NCI-H345 treated with DMSO at 0.1 percent for 48 hours (cell line): ENCODE measurements at regions not wholly inside any gene's neighbourhood (a gene's known extent, or its start where the extent isn't known, plus 50 kb on each side); places are given as distances from the start of the nearest gene placed in this dataset.
"Not testable (repeated sequence)": the region's sequence is repeated elsewhere in the genome, so short reads cannot be mapped to it uniquely, and the experiment has no call there.

Experiments
- DNase-seq: peaks from one replicate; lab custom pipeline; 2025; ENCODE audit not compliant: unreplicated experiment; lab: John Stamatoyannopoulos, UW

DNA sequence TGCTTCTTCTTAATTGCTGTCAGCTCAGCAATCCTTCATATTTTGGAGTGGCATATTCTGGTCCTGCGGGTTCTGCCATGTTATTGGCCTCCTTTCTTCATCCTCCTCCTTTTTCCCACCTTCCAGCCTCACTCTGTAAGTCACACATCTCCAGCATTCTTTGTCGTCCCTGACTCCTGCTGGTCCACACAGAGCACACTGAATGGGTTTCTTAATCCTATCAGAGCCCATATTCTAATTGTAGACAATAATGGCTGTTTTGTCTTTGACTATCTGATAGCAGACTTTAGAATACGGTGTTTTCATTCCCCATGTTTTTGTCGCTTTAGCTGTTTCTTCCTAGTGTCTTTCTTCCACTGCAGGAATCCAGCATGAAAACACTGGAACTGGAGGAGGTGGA, 389.6 kb downstream of the REEP3 start:
- DNase-seq = no peak

DNA sequence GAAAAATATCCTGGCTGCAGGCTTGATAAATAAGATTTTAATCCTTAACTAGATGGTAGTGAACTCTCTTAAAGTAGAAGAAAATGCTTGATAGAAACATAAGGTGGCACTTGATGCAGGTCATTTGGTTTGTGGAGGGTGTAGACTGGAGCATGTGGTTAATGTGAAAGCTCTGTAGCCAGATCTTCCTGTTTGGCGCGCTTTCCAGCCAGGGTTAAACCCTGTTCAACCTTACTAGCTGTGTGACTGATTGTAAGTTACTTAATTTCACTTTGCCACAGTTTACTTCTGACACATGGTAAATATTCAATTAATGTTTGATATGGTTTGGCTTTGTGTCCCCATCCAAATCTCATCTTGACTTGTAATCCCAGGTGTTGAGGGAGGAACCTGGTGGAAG, 394.0 kb downstream of the REEP3 start:
- no peak for DNase-seq

DNA sequence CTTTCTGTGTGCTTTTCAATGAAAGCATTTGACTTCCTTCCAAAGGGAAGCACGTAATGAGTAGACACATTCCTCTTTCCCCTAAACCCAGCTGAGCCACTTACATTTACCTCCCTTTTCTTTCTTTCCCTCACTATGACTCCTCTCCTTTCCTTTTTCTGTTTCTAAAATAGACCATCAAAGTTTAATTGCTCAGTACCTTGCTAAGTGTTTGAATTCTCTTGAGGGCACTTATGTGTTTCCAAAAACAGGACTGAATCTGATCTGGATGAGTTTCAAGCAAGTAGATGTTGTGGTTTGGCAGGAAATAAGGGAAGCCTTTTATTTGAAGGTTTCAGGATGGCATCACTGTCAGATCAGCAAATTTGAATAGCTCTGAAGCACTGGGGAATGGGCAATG, 396.2 kb downstream of the REEP3 start:
- no peak for DNase-seq

DNA sequence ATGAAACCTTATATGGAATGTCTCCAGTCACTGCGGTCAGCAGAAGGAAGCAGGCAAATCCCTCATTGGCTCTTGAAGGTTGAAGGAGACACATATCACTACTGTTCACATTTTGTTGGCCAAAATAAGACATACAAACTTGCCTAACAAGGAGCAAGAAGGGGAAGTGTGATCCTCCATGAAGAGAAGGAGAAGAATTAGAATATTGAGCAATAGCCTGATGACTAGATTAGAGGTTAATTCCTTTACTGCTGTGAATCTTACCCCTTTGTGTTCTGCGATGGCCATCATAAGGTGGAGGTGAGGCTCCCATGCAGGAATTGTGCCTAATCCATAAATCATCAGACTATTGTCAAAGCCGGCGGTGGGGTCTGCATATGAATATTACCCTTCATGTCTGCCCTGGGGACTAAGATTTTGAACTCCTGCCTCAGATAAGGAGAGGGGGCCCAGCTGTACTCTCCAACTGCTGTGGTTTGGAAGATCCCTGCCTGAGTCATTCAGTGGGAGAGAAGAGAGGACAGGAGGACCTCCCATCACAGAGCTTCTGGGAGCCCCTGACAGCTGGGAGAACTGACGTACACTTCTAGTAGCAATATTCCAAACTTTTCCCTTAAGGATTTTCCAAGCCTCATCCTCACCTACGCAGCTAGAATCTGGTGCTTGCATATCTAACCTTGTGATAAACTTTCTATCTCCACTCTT, 398.5 kb downstream of the REEP3 start:
- no peak for DNase-seq

DNA sequence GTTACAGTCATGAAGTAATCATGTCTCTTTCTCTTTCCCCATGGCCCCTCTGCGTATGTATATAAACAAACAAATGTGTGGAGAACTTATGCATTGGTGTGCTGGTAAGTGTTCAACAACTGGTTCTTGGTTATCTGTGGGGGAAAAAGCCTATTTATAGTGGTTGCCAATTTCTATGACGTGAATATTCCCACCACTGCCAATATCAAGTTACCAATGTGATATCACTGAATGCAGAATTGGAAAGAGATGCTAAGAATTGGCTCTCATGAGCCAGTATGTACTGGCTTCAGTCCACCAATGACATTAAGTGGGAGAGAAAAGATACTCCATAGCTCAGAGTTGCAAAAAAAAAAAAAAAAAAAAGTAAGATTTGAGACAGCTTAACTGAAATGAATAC, 399.7 kb downstream of the REEP3 start:
- DNase-seq = no peak

DNA sequence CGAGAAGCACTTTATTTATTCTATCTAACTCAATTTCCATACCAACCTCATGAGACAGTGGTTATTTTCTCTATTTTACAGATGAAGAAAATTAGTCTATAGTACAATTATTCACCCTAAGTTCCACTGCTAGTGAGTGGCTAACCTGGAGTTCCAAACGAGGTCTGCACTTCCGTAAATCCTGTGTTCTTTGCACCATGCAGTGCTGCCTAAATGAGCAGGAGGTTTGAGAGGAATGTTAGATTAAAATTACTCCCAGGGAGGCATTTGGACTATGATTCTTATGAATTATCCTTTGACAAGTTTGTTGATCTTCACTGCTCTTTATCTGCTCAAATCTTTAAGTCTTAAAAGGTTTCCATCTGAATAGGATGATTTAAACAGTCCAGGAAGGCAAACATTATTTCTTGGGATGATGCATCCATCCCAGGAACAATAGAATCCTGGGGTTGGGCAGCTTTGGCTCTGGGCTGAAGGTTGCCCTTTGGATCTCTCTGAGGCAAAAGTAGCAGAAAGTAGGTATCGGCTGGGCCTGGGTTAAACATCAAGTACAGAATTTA, 400.8 kb downstream of the REEP3 start:
- no peak for DNase-seq

DNA sequence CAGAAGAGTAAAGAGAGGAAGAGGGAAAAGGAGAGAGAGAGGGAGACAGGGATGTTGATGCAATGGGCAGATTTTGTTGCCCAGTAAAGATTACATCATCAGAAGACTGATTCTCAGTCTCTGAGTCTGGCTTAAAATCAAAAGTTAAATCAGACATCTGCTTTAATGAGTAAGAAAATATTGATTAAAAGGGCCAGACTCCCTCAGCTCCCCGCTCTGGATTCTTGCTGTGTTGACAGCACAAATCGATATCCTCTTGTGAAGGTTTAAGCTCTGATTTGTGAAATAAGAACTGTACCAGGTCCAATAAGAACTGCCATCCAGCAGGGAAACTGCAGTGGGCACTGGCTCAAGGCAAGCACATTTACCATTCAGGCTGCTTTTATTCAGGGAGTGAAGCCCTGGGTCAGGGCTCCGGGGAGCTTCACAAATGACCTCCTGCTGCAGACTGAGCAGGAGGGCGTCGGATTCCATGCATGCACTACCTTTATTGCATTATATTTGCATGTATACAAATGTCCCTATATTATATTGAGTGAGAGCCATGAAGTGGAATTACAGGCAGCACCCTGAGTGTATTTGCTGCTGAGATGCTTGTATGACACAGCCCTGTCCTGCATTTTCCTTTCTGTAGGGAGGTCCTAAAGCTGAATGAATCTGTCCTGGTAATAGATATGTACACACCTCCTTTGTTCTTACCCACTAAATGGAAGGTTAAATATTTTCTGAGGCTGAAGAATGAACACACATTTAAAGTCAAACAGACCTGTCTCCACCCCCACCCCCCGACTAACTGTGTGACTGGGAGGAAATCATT, 401.5 kb downstream of the REEP3 start:
- no peak for DNase-seq

DNA sequence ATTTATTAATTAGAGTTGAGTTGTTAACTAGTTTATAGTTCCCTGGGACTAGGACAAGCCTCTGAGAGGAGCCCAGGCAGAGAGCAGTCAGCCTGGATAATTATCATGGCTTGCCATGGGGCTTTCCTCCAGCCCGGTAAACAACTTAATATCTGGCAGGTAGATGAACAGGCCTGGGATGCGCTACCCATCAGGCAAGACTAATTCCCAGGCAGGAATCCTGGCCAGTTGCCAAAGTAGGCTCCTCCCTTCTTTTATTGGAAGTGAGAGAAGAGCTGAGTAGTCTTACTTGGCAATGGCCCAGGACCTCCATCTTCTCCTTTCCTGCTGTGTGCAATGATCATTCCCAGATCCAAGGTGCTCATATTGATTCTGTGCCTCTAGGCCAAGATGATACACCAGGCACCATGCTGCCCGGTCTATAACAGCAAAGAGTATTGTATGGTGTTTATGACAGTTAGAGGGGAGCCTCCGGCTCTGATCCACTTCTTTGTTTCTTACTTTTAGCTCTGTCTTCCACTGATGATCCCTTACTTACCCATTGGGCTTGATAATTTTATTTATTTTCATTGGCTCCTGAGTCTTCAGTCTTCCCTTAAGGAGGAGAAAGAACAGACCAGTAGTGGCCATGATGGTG, 408.7 kb downstream of the REEP3 start:
- DNase-seq = no peak

DNA sequence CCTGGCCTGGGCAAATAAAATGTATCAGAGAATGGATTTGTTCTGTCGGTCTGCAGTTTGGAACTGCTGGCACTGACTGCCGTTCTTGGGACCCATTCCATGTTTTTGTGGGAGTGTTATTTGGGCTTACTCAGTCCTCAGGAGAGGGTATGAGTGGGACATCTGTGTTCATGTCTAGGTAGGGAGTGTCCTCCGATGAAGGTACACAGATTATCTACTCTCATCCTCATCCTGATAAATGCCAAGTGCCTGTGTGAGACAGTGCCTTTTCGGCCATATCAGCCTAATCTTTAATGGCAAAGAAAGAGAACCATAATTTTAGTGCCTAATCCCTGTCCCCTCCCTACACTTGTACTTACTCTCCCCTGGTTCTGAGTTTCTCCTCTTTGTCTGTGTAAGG, 409.4 kb downstream of the REEP3 start:
- no peak for DNase-seq

DNA sequence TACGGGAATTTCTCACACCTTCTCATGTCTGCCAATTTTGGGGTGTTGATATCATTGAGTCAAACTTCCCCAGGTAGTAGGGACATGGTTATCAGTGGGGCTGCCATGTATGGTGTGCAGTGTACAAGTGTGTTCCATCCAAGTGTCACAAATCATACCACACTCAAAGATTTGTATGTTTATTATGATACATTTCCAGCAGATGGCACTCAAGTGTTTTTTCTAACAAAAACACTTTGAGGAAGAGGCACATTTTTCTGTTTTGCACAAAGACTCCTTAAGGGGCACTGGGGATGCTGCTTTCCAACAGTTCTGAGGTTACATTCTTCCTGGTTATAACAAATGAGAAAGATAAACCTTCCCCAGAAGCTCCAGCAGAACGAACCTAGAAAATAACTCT, 414.5 kb downstream of the REEP3 start:
- no peak for DNase-seq

DNA sequence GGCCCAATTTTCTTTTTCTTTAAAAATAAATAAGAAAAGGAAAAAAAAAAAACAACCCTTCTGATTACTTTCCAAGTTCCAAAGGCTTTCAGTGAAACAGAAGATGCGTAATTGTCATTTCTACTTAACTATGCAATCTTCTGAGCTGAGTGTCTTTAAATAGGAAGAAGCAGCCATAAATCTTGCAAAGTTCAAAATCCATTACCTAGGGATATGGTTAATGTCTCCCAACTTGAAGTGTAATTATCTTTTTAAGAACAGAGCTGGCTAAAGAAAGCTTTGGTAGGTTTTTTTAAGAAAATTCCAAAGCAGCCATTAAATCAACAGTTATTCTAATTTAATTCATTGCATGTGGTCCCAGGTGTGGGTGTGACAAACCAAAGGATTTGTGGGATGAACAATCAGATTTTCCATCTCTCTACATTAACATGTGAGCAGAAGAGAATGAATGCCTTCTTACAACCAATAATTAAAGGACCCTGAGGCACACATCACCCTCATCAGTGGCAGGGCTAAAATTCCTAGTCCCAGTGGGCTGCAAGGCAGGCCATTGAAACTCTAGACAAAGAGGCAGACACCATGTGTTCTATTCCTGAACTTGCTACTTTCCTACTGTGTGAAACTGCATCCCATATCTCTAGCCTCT, 419.2 kb downstream of the REEP3 start:
- DNase-seq = no peak

DNA sequence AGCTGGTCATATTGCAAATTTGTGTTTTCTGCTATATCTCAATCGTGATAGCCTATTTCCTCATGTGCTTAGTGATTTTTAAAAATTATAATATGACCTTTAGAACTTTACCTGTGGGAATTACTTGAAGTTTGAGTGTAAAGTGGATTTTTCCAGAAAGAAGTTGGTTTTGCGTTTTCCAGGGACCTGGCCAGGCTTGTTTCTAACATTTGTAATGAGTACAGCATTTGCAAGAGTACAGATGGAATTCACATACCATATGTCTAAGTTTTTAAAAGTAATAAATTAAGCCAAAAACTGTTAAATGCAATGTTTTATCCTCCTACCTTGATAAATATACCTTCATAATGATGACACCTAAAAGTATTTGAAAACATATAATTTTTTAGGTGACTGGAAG, 443.2 kb downstream of the REEP3 start:
- DNase-seq = no peak

DNA sequence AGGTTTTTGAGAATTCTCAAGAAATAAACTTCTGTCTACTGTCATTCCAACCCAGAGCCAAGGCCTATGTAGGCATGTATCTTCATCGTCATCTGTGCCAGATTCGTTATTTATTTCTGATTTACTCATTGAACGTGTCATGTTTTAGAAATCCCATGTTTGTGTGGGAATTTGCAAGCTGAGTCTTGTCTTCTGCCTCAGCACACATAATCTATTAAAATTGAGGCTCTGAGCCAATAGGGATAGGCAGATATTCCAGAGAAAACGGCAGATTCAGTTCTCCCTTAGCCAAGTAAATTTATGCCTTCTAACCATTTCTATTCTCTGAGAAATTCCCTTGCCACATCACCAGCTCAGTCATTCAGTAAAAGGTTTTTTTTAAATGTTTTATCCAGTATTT, 444.6 kb downstream of the REEP3 start:
- no peak for DNase-seq

DNA sequence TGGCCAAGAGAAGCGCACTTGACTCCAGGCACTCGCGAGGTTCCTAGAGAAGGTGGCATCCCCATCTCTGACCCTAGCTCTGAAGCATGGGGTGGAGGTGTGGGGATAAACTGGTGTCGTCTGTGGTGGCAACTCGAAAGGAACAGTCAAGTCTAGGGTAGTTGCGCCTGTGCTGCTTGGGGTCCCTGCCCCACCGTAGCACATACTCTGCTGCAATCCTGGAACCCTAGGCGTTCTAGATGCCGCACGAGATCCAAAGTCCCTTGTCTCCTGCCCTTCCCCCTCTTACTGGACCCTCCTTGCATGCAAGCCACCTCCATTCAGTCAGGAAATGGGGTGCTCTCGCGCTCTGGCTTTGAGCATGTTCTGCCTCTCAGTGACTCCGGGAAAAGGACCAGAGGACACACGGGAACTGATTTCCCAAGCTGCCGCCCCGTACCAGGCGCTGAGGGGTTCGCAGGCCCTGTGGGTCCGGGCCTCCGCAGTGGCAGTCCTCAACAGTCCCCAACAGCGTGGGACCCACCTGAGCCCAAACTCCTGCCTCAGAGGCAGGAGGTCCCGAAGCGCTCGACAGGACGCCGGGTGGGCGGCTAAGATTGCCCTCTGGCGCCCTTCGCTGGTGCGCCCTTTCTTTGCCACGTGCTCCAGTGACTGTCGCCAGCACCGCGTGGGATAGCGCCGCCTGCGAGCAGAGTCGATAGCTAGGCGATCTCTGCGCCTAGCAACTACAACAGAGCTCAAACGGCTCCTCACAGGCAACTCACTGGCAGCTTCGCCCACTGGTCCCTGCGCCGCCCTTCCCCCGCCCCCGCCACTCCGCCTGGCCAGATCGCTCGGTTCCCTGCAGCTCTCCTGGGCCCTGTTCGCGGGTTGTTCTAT, 452.0 kb downstream of the REEP3 start:
- DNase-seq = no peak

DNA sequence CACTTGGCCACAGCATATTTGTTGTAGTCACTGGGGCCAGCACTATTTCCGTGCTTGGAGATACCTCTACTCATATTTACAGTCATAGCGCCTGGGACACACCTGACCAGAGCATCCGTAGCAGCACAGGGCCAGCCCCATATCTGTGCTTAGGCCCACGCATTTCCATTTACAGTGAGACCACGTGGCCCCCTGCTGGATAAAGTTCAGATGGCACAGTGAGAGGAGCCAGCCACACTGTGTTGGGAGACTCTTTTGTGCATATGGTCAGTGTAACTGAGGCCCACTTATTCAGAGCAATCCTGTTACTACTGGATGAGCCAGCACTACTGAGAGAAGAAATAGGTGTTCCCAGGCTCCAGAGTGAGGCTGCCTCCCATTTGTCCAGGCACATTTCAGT, 455.3 kb downstream of the REEP3 start:
- no peak for DNase-seq

DNA sequence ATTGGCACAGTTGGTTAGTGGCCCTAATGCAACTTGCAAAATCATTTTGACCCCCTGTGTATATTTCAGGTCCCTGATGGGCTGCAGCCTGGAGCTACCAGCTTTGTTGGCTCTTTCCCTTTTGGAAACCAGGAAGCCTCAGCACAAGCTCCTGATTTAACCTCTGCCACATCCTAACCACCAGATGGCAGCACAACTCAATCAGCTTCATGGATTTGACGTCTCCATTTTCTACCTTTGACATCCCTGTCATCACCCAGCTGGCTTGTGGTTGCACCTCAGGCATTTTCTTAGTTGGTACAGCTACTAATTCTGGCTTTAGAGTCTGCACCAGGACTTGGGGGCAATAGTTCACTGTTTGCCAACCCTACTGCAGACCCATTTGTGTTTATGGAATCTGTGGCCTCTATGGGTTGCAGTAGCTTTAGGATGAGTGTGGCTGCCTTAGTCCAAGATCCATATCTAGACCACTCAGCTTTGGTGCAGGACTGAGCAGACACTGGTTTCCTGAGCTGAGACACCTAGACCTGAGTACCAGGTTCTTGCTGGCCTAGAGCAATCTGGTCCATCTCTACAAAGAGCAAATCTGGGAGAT, 456.2 kb downstream of the REEP3 start:
- DNase-seq = no peak

DNA sequence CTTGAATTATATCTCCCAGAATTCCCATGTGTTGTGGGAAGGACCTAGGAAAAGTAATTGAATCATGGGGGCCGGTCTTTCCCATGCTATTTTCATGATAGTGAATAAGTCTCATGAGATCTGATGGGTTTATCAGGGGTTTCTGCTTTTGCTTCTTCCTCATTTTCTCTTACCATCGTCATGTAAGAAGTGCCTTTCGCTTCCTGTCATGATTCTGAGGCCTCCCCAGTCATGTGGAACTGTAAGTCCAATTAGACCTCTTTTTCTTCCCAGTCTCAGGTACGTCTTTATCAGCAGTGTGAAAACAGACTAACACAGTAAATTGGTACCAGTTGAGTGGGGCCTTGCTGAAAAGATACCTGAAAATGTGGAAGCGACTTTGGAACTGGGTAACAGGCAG, 459.7 kb downstream of the REEP3 start:
- DNase-seq = not testable (repeated sequence)

DNA sequence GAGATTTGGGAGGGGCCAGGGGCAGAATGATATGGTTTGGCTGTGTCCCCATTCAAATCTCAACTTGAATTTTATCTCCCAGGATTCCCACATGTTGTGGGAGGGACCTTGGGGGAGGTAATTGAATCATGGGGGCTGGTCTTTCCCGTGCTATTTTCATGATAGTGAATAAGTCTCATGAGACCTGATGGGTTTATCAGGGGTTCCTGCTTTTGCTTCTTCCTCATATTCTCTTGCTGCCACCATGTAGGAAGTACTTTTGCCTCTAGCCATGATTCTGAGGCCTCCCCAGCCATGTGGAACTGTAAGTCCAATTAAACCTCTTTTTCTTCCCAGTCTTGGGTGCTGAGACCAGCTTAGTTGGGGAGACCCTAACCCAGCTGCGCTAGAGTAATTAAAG, 462.9 kb downstream of the REEP3 start:
- not testable (repeated sequence) for DNase-seq

DNA sequence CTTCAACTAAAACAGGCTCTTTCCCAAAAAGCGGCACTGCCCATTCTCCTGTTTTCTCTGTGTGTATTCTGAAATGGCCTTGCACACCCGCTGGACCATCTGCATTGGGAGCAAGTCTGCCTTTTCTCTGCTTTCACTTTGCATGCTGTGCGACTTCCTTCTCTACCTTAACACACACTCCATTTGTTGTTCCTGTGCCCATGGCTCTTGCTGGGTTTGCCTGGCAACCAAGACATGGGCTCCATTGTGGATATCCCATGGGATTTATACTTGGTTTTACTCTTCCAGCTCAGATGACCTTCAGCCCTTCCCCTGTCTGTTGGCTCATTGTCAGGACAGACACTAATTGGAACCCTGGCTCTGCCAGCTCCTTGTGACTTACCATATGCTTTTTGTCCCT, 465.3 kb downstream of the REEP3 start:
- DNase-seq = no peak

DNA sequence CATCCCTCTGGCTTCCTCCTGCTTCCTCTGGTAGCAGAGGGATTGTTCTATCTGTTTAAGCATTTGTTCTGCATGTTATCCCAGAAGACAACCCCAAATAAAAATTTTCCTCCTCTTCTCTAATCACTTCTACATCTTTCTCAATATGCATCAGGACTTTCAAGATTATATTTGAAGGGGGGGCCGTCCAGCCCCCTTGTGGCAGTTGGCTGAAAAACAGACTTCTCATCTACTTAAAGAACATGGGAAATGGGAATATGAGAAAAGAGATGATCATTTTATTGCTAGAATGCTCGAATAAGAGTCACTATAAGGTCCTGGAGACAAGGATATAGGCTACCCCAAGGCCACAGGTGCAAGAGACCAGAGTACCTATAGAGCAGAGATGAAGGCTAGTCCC, 466.0 kb downstream of the REEP3 start:
- DNase-seq = no peak
